DOHH2 (cell line): ENCODE measurements at regions not wholly inside any gene's neighbourhood (a gene's known extent, or its start where the extent isn't known, plus 50 kb on each side); places are given as distances from the start of the nearest gene placed in this dataset.

ENCODE experiments used
- H3F3A ChIP-seq: fragments of 200-600 bp; sonication (generic), shearing (Covaris generic); 2 replicates; pipeline ENCODE4 v1.6.0; 2016; ENCODE audit warnings: antibody characterized with exemption, mild to moderate bottlenecking; ENCODE audit not compliant: control insufficient read depth, insufficient read depth
- H3K27ac ChIP-seq: fragments of 200-600 bp; sonication (generic); 2 replicates; pipeline ENCODE4 v1.5.1; 2014; ENCODE audit warnings: low read depth, mild to moderate bottlenecking, low read length, moderate library complexity
- H3K27me3 ChIP-seq: fragments of 200-600 bp; sonication (generic); 2 replicates; pipeline ENCODE4 v1.6.1; 2014; ENCODE audit warnings: mild to moderate bottlenecking, low read length, mixed read lengths; ENCODE audit not compliant: control insufficient read depth
- H3K36me3 ChIP-seq: fragments of 200-600 bp; sonication (generic); 2 replicates; pipeline ENCODE4 v1.6.1; 2014; ENCODE audit warnings: mild to moderate bottlenecking, low read length, moderate library complexity, mixed read lengths; ENCODE audit not compliant: control insufficient read depth
- H3K4me1 ChIP-seq: fragments of 200-600 bp; sonication (generic); 2 replicates; pipeline ENCODE4 v1.6.1; 2014; ENCODE audit warnings: mild to moderate bottlenecking, low read length, mixed read lengths; ENCODE audit not compliant: control insufficient read depth
- H3K4me2 ChIP-seq: fragments of 200-600 bp; sonication (generic); 2 replicates; pipeline ENCODE4 v1.6.0; 2014; ENCODE audit warnings: mild to moderate bottlenecking, low read length, moderate library complexity
- H3K4me3 ChIP-seq: fragments of 200-600 bp; sonication (generic); 2 replicates; pipeline ENCODE4 v1.5.1; 2014; ENCODE audit warnings: mild to moderate bottlenecking, low read length, mixed read lengths
- H3K79me2 ChIP-seq: fragments of 200-600 bp; sonication (generic); 2 replicates; pipeline ENCODE4 v1.6.1; 2014; ENCODE audit warnings: mild to moderate bottlenecking, low read length, mixed read lengths; ENCODE audit not compliant: control insufficient read depth
- H3K9me2 ChIP-seq: fragments of 200-600 bp; sonication (generic); replicated peaks from 2 replicates; pipeline ENCODE4 v1.6.1; 2014; ENCODE audit warnings: mild to moderate bottlenecking, low read length, mixed read lengths; ENCODE audit not compliant: control insufficient read depth
- H3K9me3 ChIP-seq: fragments of 200-600 bp; sonication (generic); 2 replicates; pipeline ENCODE4 v1.6.1; 2014; ENCODE audit warnings: antibody characterized with exemption, low read length, mixed read lengths; ENCODE audit not compliant: control insufficient read depth, insufficient read depth
- H4K20me1 ChIP-seq: fragments of 200-600 bp; sonication (generic); 2 replicates; pipeline ENCODE4 v1.6.0; 2014; ENCODE audit warnings: low read depth, mild to moderate bottlenecking, antibody characterized with exemption, low read length, moderate library complexity; ENCODE audit not compliant: control insufficient read depth, insufficient read depth
- CTCF ChIP-seq: fragments of 200-600 bp; sonication (generic); IDR thresholded peaks from one replicate; pipeline ENCODE4 v1.5.1; 2014; ENCODE audit warnings: antibody characterized with exemption, mild to moderate bottlenecking, low read depth, low read length; ENCODE audit not compliant: poor library complexity, severe bottlenecking
- EZH2phosphoT487 ChIP-seq: fragments of 200-600 bp; sonication (generic); IDR thresholded peaks from 2 replicates; pipeline ENCODE4 v1.6.1; 2017; ENCODE audit warnings: borderline replicate concordance, mild to moderate bottlenecking, antibody characterized with exemption, low read length, moderate library complexity, mixed read lengths

- H3K9me2 ChIP-seq: no peaks in the 10 kb centered on the region
- peaks cover 5% of the 10 kb centered on the region; the same call in 1 of the 2 replicates for H3K9me3 ChIP-seq
- H3K4me3 ChIP-seq: no peak overlapping the region
- no peak overlapping the region for H3K4me2 ChIP-seq
- no peaks in the 10 kb centered on the region for H4K20me1 ChIP-seq
- no peaks in the 10 kb centered on the region for H3K27me3 ChIP-seq
- TF ChIP-seq CTCF: no peak
- no peak for TF ChIP-seq EZH2phosphoT487
- H3F3A ChIP-seq: no peaks in the 10 kb centered on the region
- H3K4me1 ChIP-seq: no peaks in the 10 kb centered on the region
- no peak overlapping the region for H3K27ac ChIP-seq
- no peaks in the 10 kb centered on the region for H3K36me3 ChIP-seq
- no peaks in the 10 kb centered on the region for H3K79me2 ChIP-seq
These were observed 994.0 kb downstream of the GRIK2 start for GRCh38 chr6:102387326-102388033.

- H3K36me3 ChIP-seq: no peaks in the 10 kb centered on the region
- no peaks in the 10 kb centered on the region for H3K9me2 ChIP-seq
- no peaks in the 10 kb centered on the region for H3K4me1 ChIP-seq
- no peaks in the 10 kb centered on the region for H4K20me1 ChIP-seq
- no peaks in the 10 kb centered on the region; the same call in 1 of the 2 replicates for H3K9me3 ChIP-seq
- H3K27ac ChIP-seq: no peak overlapping the region
- no peaks in the 10 kb centered on the region for H3F3A ChIP-seq
- no peak overlapping the region for H3K4me3 ChIP-seq
- no peak overlapping the region for H3K4me2 ChIP-seq
- H3K79me2 ChIP-seq: no peaks in the 10 kb centered on the region
- no peaks in the 10 kb centered on the region for H3K27me3 ChIP-seq
- TF ChIP-seq EZH2phosphoT487: no peak
- TF ChIP-seq CTCF: no peak
These were observed 987.7 kb downstream of the GRIK2 start for GRCh38 chr6:102381203-102381602.

GRCh38 chr6:102356170-102356569 lies 962.7 kb downstream of the GRIK2 start:
- H3K36me3 ChIP-seq: no peaks in the 10 kb centered on the region
- no peaks in the 10 kb centered on the region for H3K79me2 ChIP-seq
- H3K4me2 ChIP-seq: no peak overlapping the region
- no peaks in the 10 kb centered on the region for H3F3A ChIP-seq
- no peaks in the 10 kb centered on the region for H3K9me3 ChIP-seq
- TF ChIP-seq EZH2phosphoT487 (no peak), CTCF (no peak)
- H3K27ac ChIP-seq: no peak overlapping the region
- no peak overlapping the region for H3K4me3 ChIP-seq
- no peaks in the 10 kb centered on the region for H4K20me1 ChIP-seq
- H3K27me3 ChIP-seq: no peaks in the 10 kb centered on the region
- no peaks in the 10 kb centered on the region for H3K9me2 ChIP-seq
- H3K4me1 ChIP-seq: no peaks in the 10 kb centered on the region; the same call in 1 of the 2 replicates
